GM12878 (cell line): ENCODE measurements at regions not wholly inside any gene's neighbourhood (a gene's known extent, or its start where the extent isn't known, plus 50 kb on each side); places are given as distances from the start of the nearest gene placed in this dataset.

Experiments
- ATAC-seq: fragments of 200-7000 bp; cut with Tn5 transposase; 3 replicates; pipeline ENCODE4 v1.9.1; 2020; ENCODE audit warnings: mild to moderate bottlenecking, moderate library complexity
- BruUV-seq: library from RNA; stranded (reverse); fragments of 400-500 nt; replicated peaks from 2 replicates; lab custom pipeline; 2021; lab: Mats Ljungman, UMichigan
- CTCF ChIA-PET: fragments of 300-600 bp; sonication (Branson Sonifier 250); formaldehyde crosslinking; extraction: SDS; loops from one replicate; lab custom pipeline; 2021; ENCODE audit warnings: inconsistent platforms; lab: Yijun Ruan, JAX
- POLR2A ChIA-PET: fragments of 350-600 bp; formaldehyde crosslinking; extraction: SDS; loops from one replicate; lab custom pipeline; 2021; ENCODE audit warnings: inconsistent platforms; lab: Charles Lee
- RAD21 ChIA-PET: fragments of 300-600 bp; sonication (Branson Sonifier 250); formaldehyde crosslinking; loops from one replicate; lab custom pipeline; 2023; ENCODE audit warnings: antibody characterized with exemption; ENCODE audit not compliant: unreplicated experiment; lab: Charles Lee
- SMC1A ChIA-PET: fragments of 300-600 bp; sonication (Branson Sonifier 250); formaldehyde crosslinking; loops from one replicate; lab custom pipeline; 2023; ENCODE audit not compliant: unreplicated experiment, uncharacterized antibody; lab: Charles Lee
- DNase-seq: peaks from one replicate; pipeline ENCODE4 v3.0.0-alpha.2; 2011; ENCODE audit warnings: low read depth, low spot score
- FAIRE-seq: peaks from 3 replicates; lab custom pipeline; 2011; peaks lifted over from hg19 to GRCh38; lab: Jason Lieb, UNC
- H2AFZ ChIP-seq: 2 replicates; pipeline ENCODE4 v1.6.0; 2011; ENCODE audit warnings: low read depth, low read length, control low read depth; ENCODE audit not compliant: control insufficient read depth
- H3K27ac ChIP-seq: 2 replicates; pipeline ENCODE4 v1.5.1; 2011; ENCODE audit warnings: control low read depth; ENCODE audit not compliant: control insufficient read depth, insufficient read depth
- H3K27me3 ChIP-seq, 2 experiments: replicated peaks in 1 of 2; 2 replicates each; pipeline versions ENCODE4 v1.6.0 to v1.6.1; 2011; ENCODE audit warnings: low read length in 1 of 2; ENCODE audit not compliant: control insufficient read depth in 2 of 2, insufficient read depth in 2 of 2
- H3K36me3 ChIP-seq, 2 experiments: 2 replicates each; pipeline ENCODE4 v1.5.1; 2011; ENCODE audit warnings: low read length in 1 of 2; ENCODE audit not compliant: control insufficient read depth in 2 of 2, insufficient read depth in 2 of 2
- H3K4me1 ChIP-seq: 2 replicates; pipeline ENCODE4 v1.6.1; 2011; ENCODE audit warnings: mild to moderate bottlenecking, low read length, moderate library complexity, mixed read lengths; ENCODE audit not compliant: control insufficient read depth, insufficient read depth
- H3K4me2 ChIP-seq: 2 replicates; pipeline ENCODE4 v1.6.0; 2011; ENCODE audit warnings: control low read depth; ENCODE audit not compliant: control insufficient read depth, insufficient read depth
- H3K4me3 ChIP-seq: fragments of 200-600 bp; sonication (generic); 2 replicates; pipeline ENCODE4 v1.5.1; 2016
- H3K79me2 ChIP-seq: 2 replicates; pipeline ENCODE4 v1.6.0; 2011; ENCODE audit warnings: low read length; ENCODE audit not compliant: control insufficient read depth, insufficient read depth
- H3K9ac ChIP-seq: 2 replicates; pipeline ENCODE4 v1.8.0; 2011; ENCODE audit warnings: low read length, control low read depth, mixed read lengths; ENCODE audit not compliant: control insufficient read depth, insufficient read depth
- H3K9me3 ChIP-seq: replicated peaks from 3 replicates; pipeline ENCODE4 v1.5.1; 2011; ENCODE audit warnings: mild to moderate bottlenecking, low read length; ENCODE audit not compliant: control insufficient read depth, insufficient read depth
- H4K20me1 ChIP-seq: 2 replicates; pipeline ENCODE4 v1.6.0; 2011; ENCODE audit not compliant: control insufficient read depth, insufficient read depth
- CHD4 ChIP-seq: fragments of 200-600 bp; sonication (generic); IDR thresholded peaks from 2 replicates; pipeline ENCODE4 v1.6.1; 2016; ENCODE audit warnings: mild to moderate bottlenecking
- EP300 ChIP-seq, 2 experiments: fragments of 150-350 bp in 1 of 2; IDR thresholded peaks; 2 replicates each; pipeline ENCODE4 v1.6.1; 2011 to 2012; ENCODE audit warnings: low read depth in 2 of 2, low read length in 2 of 2, borderline replicate concordance in 1 of 2, improper control_type of control experiment in 1 of 2, inconsistent platforms in 1 of 2; ENCODE audit not compliant: control insufficient read depth in 1 of 2
- ESRRA ChIP-seq: IDR thresholded peaks from 2 replicates; pipeline ENCODE4 v1.6.1; 2012; ENCODE audit warnings: mild to moderate bottlenecking, low read length, improper control_type of control experiment
- JUNB ChIP-seq: IDR thresholded peaks from 2 replicates; pipeline ENCODE4 v1.6.1; 2016; ENCODE audit warnings: antibody characterized with exemption, mild to moderate bottlenecking
- NFYA ChIP-seq: IDR thresholded peaks from 2 replicates; pipeline ENCODE4 v1.6.1; 2011; ENCODE audit warnings: low read depth, mild to moderate bottlenecking, low read length, improper control_type of control experiment, borderline replicate concordance
- RB1 ChIP-seq: fragments of 450-650 bp; formaldehyde crosslinking; IDR thresholded peaks from 2 replicates; pipeline ENCODE4 v1.6.1; 2017; ENCODE audit warnings: mild to moderate bottlenecking, borderline replicate concordance
- RCOR1 ChIP-seq: conservative IDR thresholded peaks from 2 replicates; pipeline ENCODE4 v1.6.1; 2012; ENCODE audit warnings: low read depth, low read length, improper control_type of control experiment
- RELA ChIP-seq: fragments of 450-650 bp; IDR thresholded peaks from 2 replicates; pipeline ENCODE4 v1.8.0; 2014; ENCODE audit warnings: borderline replicate concordance; ENCODE audit not compliant: partially characterized antibody
- SMAD5 ChIP-seq: IDR thresholded peaks from 2 replicates; pipeline ENCODE4 v1.6.1; 2016; ENCODE audit warnings: antibody characterized with exemption, low read depth
- SREBF2 ChIP-seq: IDR thresholded peaks from 2 replicates; pipeline ENCODE4 v1.6.1; 2012; ENCODE audit warnings: mild to moderate bottlenecking, low read length
- ZNF24 ChIP-seq: fragments of 450-650 bp; IDR thresholded peaks from 2 replicates; pipeline ENCODE4 v1.6.1; 2017; ENCODE audit warnings: antibody characterized with exemption, mild to moderate bottlenecking
- ZSCAN29 ChIP-seq: fragments of 450-650 bp; IDR thresholded peaks from 2 replicates; pipeline ENCODE4 v1.6.1; 2017; ENCODE audit warnings: mild to moderate bottlenecking, moderate library complexity
- WGBS: methylation state at CpG from one replicate; pipeline ENCODE4 v1.1.6; 2016; ENCODE audit warnings: low lambda C conversion rate; ENCODE audit not compliant: insufficient replicate concordance, insufficient coverage; ENCODE audit errors: missing lambda C conversion rate; 5-methylcytosine and 5-hydroxymethylcytosine counted together
- in situ Hi-C: fragments of 300-500 bp; cut with MboI; formaldehyde crosslinking; loops from 9 replicates; pipeline ENCODE4 v1.14.3; 2018; ENCODE audit warnings: mixed read lengths
- intact Hi-C: fragments of 100-400 bp; cut with micrococcal nuclease; formaldehyde crosslinking; loops from one replicate; pipeline ENCODE4 v1.14.2; 2022; ENCODE audit not compliant: unreplicated experiment
- TF ChIP-seq, protein P1 (sequence below): fragments of 450-650 bp; IDR thresholded peaks from 2 replicates; pipeline ENCODE4 v1.6.1; 2016; ENCODE audit warnings: mild to moderate bottlenecking, moderate library complexity, borderline replicate concordance
- TF ChIP-seq, protein P2 (sequence below): IDR thresholded peaks from 2 replicates; pipeline ENCODE4 v1.6.1; 2011; ENCODE audit warnings: borderline replicate concordance, low read depth, mild to moderate bottlenecking, moderate library complexity, low read length; ENCODE audit not compliant: insufficient read depth, poor library complexity, severe bottlenecking
- TF ChIP-seq, protein P3 (sequence below): fragments of 450-650 bp; formaldehyde crosslinking; IDR thresholded peaks from 2 replicates; pipeline ENCODE4 v1.5.0; 2022; ENCODE audit warnings: mild to moderate bottlenecking, missing genetic modification characterization

DNA sequence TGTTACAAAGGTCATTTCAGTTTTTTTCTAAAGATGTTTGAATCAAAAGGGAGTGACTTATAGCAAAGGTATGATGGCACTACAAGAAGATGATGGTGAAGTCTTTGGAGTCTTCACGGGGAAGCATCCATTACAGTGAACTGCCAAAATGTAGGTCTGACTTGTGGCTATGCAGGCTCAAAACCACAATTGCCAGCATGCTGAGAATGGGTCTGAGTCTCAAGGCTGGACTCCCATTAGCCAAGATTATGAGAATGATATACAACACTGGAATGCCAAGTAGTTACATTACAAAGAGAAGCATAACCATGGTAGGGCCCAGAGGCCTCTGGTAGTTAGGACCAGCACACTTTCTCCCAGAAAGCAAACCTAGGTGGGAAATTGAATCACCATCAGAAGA, 194.2 kb downstream of the MTHFS start (continued):
- TF ChIP-seq, protein P1, sequence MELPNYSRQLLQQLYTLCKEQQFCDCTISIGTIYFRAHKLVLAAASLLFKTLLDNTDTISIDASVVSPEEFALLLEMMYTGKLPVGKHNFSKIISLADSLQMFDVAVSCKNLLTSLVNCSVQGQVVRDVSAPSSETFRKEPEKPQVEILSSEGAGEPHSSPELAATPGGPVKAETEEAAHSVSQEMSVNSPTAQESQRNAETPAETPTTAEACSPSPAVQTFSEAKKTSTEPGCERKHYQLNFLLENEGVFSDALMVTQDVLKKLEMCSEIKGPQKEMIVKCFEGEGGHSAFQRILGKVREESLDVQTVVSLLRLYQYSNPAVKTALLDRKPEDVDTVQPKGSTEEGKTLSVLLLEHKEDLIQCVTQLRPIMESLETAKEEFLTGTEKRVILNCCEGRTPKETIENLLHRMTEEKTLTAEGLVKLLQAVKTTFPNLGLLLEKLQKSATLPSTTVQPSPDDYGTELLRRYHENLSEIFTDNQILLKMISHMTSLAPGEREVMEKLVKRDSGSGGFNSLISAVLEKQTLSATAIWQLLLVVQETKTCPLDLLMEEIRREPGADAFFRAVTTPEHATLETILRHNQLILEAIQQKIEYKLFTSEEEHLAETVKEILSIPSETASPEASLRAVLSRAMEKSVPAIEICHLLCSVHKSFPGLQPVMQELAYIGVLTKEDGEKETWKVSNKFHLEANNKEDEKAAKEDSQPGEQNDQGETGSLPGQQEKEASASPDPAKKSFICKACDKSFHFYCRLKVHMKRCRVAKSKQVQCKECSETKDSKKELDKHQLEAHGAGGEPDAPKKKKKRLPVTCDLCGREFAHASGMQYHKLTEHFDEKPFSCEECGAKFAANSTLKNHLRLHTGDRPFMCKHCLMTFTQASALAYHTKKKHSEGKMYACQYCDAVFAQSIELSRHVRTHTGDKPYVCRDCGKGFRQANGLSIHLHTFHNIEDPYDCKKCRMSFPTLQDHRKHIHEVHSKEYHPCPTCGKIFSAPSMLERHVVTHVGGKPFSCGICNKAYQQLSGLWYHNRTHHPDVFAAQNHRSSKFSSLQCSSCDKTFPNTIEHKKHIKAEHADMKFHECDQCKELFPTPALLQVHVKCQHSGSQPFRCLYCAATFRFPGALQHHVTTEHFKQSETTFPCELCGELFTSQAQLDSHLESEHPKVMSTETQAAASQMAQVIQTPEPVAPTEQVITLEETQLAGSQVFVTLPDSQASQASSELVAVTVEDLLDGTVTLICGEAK, result no peak
- TF ChIP-seq JUNB, result no peak
- TF ChIP-seq CHD4, result no peak
- TF ChIP-seq RB1, result no peak
- TF ChIP-seq SREBF2, result no peak
- TF ChIP-seq RELA, result no peak

DNA sequence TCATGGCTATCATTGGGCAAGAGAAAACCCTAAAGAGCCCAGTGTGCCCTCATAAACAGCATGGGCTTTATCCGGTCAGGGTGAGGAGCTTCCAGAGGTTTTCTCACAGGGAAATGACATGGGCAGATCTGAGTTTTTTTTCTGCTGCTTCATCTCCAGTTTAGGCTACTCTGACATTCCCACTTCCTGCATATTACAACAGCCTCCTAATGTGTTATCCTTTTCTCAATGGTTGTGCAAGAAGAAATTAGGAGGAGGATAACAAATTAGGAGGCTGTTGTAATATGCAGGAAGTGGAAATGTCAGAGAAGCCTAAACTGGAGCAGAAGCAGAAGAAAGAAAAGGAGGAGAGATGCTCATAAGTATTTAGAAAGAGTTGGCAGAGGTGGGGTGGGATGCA, 175.6 kb downstream of the MTHFS start:
- RAD21 ChIA-PET, result no interaction called here
- POLR2A ChIA-PET, result no interaction called here
- Histone ChIP-seq H4K20me1 (no peaks in the 10 kb centered on the region), H2AFZ (no peak overlapping the region), H3K4me1 (no peaks in the 10 kb centered on the region), H3K4me2 (no peak overlapping the region), H3K27me3 (no peaks in the 10 kb centered on the region), H3K36me3 (no peaks in the 10 kb centered on the region), H3K27ac (no peak overlapping the region), H3K9me3 (no peaks in the 10 kb centered on the region), H3K79me2 (no peaks in the 10 kb centered on the region), H3K9ac (no peak overlapping the region), H3K4me3 (no peak overlapping the region)
- in situ Hi-C loops, result no loop called here
- no peak for ATAC-seq
- WGBS, result 91% methylated on average over 1 of the region's 1 CpG
- intact Hi-C loops, result no loop called here
- no peak for DNase-seq
- FAIRE-seq, result no peak
- SMC1A ChIA-PET, result no interaction called here
- CTCF ChIA-PET, result no interaction called here
- BruUV-seq, result no TSS peak
- TF ChIP-seq EP300 (IDR thresholded peaks at IDR 0.05; ENCODE audit: borderline replicate concordance in 1 of 2, control insufficient read depth in 1 of 2, low read depth in 2 of 2, low read length in 2 of 2) (no peak), RCOR1 (no peak), ESRRA (no peak), ZSCAN29 (no peak), ZNF24 (no peak), SMAD5 (no peak), NFYA (no peak)
- TF ChIP-seq, protein P2, sequence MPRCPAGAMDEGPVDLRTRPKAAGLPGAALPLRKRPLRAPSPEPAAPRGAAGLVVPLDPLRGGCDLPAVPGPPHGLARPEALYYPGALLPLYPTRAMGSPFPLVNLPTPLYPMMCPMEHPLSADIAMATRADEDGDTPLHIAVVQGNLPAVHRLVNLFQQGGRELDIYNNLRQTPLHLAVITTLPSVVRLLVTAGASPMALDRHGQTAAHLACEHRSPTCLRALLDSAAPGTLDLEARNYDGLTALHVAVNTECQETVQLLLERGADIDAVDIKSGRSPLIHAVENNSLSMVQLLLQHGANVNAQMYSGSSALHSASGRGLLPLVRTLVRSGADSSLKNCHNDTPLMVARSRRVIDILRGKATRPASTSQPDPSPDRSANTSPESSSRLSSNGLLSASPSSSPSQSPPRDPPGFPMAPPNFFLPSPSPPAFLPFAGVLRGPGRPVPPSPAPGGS, result no peak
- TF ChIP-seq, protein P3, sequence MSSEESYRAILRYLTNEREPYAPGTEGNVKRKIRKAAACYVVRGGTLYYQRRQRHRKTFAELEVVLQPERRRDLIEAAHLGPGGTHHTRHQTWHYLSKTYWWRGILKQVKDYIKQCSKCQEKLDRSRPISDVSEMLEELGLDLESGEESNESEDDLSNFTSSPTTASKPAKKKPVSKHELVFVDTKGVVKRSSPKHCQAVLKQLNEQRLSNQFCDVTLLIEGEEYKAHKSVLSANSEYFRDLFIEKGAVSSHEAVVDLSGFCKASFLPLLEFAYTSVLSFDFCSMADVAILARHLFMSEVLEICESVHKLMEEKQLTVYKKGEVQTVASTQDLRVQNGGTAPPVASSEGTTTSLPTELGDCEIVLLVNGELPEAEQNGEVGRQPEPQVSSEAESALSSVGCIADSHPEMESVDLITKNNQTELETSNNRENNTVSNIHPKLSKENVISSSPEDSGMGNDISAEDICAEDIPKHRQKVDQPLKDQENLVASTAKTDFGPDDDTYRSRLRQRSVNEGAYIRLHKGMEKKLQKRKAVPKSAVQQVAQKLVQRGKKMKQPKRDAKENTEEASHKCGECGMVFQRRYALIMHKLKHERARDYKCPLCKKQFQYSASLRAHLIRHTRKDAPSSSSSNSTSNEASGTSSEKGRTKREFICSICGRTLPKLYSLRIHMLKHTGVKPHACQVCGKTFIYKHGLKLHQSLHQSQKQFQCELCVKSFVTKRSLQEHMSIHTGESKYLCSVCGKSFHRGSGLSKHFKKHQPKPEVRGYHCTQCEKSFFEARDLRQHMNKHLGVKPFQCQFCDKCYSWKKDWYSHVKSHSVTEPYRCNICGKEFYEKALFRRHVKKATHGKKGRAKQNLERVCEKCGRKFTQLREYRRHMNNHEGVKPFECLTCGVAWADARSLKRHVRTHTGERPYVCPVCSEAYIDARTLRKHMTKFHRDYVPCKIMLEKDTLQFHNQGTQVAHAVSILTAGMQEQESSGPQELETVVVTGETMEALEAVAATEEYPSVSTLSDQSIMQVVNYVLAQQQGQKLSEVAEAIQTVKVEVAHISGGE (CRISPR knock-in tag), result no peak
